OCI-LY7 (cell line): ENCODE measurements at regions not wholly inside any gene's neighbourhood (a gene's known extent, or its start where the extent isn't known, plus 50 kb on each side); places are given as distances from the start of the nearest gene placed in this dataset.

Experiments used
- BruUV-seq: library from RNA; stranded (reverse); fragments of 400-500 nt; replicated peaks from 2 replicates; lab custom pipeline; 2021; lab: Mats Ljungman, UMichigan
- CTCF ChIA-PET: fragments of 300-600 bp; sonication (Branson Sonifier 250); formaldehyde crosslinking; loops from one replicate; lab custom pipeline; 2022; ENCODE audit warnings: antibody characterized with exemption; ENCODE audit not compliant: unreplicated experiment; lab: Charles Lee
- POLR2A ChIA-PET: fragments of 300-600 bp; sonication (Branson Sonifier 250); formaldehyde crosslinking; loops from one replicate; lab custom pipeline; 2022; ENCODE audit warnings: antibody characterized with exemption; lab: Charles Lee
- DNase-seq: peaks from one replicate; pipeline ENCODE4 v3.0.0-alpha.2; 2015; ENCODE audit warnings: low spot score
- H2AFZ ChIP-seq: fragments of 200-600 bp; sonication (generic), shearing (Covaris generic); 2 replicates; pipeline ENCODE4 v1.6.1; 2014; ENCODE audit warnings: mild to moderate bottlenecking, antibody characterized with exemption, low read length, moderate library complexity
- H3K27ac ChIP-seq: fragments of 200-600 bp; sonication (generic); 2 replicates; pipeline ENCODE4 v1.5.1; 2014; ENCODE audit warnings: mixed run types, low read depth, mild to moderate bottlenecking, moderate library complexity, low read length, inconsistent platforms; ENCODE audit not compliant: poor library complexity, severe bottlenecking
- H3K36me3 ChIP-seq: fragments of 200-600 bp; sonication (generic); 2 replicates; pipeline ENCODE4 v1.6.1; 2014; ENCODE audit warnings: mild to moderate bottlenecking, antibody characterized with exemption, low read length, moderate library complexity, mixed read lengths; ENCODE audit not compliant: insufficient read depth
- H3K4me1 ChIP-seq: fragments of 200-600 bp; sonication (generic); 2 replicates; pipeline ENCODE4 v1.5.1; 2014; ENCODE audit warnings: mild to moderate bottlenecking, low read length; ENCODE audit not compliant: insufficient read depth, poor library complexity, severe bottlenecking
- H3K4me2 ChIP-seq: fragments of 200-600 bp; sonication (generic); 2 replicates; pipeline ENCODE4 v1.6.1; 2014; ENCODE audit warnings: mild to moderate bottlenecking, low read length
- H3K4me3 ChIP-seq: fragments of 200-600 bp; sonication (generic); 2 replicates; pipeline ENCODE4 v1.5.1; 2014; ENCODE audit warnings: mild to moderate bottlenecking, low read depth, low read length; ENCODE audit not compliant: poor library complexity, severe bottlenecking
- H3K79me2 ChIP-seq: fragments of 200-600 bp; sonication (generic); 2 replicates; pipeline ENCODE4 v1.6.1; 2016; ENCODE audit warnings: low read depth, mild to moderate bottlenecking, low read length, moderate library complexity, mixed read lengths; ENCODE audit not compliant: insufficient read depth
- H3K9me2 ChIP-seq: fragments of 200-600 bp; sonication (generic); 2 replicates; pipeline ENCODE4 v1.6.1; 2016; ENCODE audit warnings: mild to moderate bottlenecking, low read length, mixed read lengths; ENCODE audit not compliant: insufficient read depth
- H3K9me3 ChIP-seq: fragments of 200-600 bp; sonication (generic); 2 replicates; pipeline ENCODE4 v1.6.1; 2014; ENCODE audit warnings: mild to moderate bottlenecking, mixed run types, low read length, mixed read lengths
- H4K20me1 ChIP-seq: fragments of 200-600 bp; sonication (generic); 2 replicates; pipeline ENCODE4 v1.6.1; 2014; ENCODE audit warnings: mild to moderate bottlenecking, antibody characterized with exemption, low read length, moderate library complexity, mixed read lengths; ENCODE audit not compliant: insufficient read depth
- EZH2phosphoT487 ChIP-seq: fragments of 200-600 bp; sonication (generic); IDR thresholded peaks from 2 replicates; pipeline ENCODE4 v1.6.1; 2018; ENCODE audit warnings: low read depth, borderline replicate concordance, mild to moderate bottlenecking, mixed run types, antibody characterized with exemption, low read length, moderate library complexity, mixed read lengths
- intact Hi-C: fragments of 100-400 bp; cut with micrococcal nuclease; formaldehyde crosslinking; loops from one replicate; pipeline ENCODE4 v1.10.0; 2022; ENCODE audit not compliant: unreplicated experiment
- TF ChIP-seq, protein P1 (sequence below): fragments of 200-600 bp; sonication (generic); conservative IDR thresholded peaks from 2 replicates; pipeline ENCODE4 v1.5.1; 2014; ENCODE audit warnings: mild to moderate bottlenecking, antibody characterized with exemption, low read length, moderate library complexity, mixed read lengths

GRCh38 chrX:1851527-1851926 is 236.7 kb downstream of the ASMT start:
- Histone ChIP-seq H3K36me3 (no peaks in the 10 kb centered on the region), H3K9me3 (no peaks in the 10 kb centered on the region), H3K4me1 (no peaks in the 10 kb centered on the region), H3K4me3 (no peak overlapping the region), H3K79me2 (no peaks in the 10 kb centered on the region), H2AFZ (no peak overlapping the region), H3K27ac (no peak overlapping the region), H3K9me2 (no peaks in the 10 kb centered on the region), H3K4me2 (no peak overlapping the region), H4K20me1 (no peaks in the 10 kb centered on the region)
- BruUV-seq, result no TSS peak
- DNase-seq, result no peak
- TF ChIP-seq, protein P1, sequence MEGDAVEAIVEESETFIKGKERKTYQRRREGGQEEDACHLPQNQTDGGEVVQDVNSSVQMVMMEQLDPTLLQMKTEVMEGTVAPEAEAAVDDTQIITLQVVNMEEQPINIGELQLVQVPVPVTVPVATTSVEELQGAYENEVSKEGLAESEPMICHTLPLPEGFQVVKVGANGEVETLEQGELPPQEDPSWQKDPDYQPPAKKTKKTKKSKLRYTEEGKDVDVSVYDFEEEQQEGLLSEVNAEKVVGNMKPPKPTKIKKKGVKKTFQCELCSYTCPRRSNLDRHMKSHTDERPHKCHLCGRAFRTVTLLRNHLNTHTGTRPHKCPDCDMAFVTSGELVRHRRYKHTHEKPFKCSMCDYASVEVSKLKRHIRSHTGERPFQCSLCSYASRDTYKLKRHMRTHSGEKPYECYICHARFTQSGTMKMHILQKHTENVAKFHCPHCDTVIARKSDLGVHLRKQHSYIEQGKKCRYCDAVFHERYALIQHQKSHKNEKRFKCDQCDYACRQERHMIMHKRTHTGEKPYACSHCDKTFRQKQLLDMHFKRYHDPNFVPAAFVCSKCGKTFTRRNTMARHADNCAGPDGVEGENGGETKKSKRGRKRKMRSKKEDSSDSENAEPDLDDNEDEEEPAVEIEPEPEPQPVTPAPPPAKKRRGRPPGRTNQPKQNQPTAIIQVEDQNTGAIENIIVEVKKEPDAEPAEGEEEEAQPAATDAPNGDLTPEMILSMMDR, result no peak
- TF ChIP-seq EZH2phosphoT487, result no peak
- CTCF ChIA-PET, result no interaction called here
- intact Hi-C loops, result no loop called here
- POLR2A ChIA-PET, result no interaction called here

- Histone ChIP-seq H3K4me1 (no peaks in the 10 kb centered on the region), H3K4me3 (no peak overlapping the region), H2AFZ (no peak overlapping the region), H3K36me3 (no peaks in the 10 kb centered on the region), H3K79me2 (no peaks in the 10 kb centered on the region), H3K9me3 (no peaks in the 10 kb centered on the region), H3K9me2 (no peaks in the 10 kb centered on the region), H4K20me1 (no peaks in the 10 kb centered on the region), H3K27ac (no peak overlapping the region), H3K4me2 (no peak overlapping the region)
- TF ChIP-seq, protein P1, result no peak
- no peak for TF ChIP-seq EZH2phosphoT487
- intact Hi-C loops, result no loop called here
- ChIA-PET CTCF (no interaction called here), POLR2A (no interaction called here)
- no peak for DNase-seq
- no TSS peak for BruUV-seq
Measured at GRCh38 chrX:1852082-1852481, 237.2 kb downstream of the ASMT start.

DNA sequence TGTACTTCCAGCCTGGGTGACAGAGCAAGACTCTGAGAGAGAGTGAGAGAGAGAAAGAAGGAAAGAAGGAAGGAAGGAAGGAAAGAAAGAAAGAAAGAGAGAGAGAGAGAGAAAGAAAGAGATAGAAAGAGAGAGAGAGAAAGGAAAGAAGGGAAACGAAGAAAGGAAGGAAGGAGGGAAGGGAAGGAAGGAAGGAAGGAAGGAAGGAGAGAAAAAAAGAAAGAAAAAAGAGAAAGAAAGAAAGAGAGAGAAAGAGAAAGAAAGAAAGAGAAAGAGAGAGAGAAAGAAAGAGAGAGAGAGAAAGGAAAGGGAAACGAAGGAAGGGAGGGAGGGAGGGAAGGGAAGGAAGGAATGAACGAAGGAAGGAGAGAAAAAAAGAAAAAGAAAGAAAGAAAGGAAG is 238.6 kb downstream of the ASMT start:
- ChIA-PET CTCF (no interaction called here), POLR2A (no interaction called here)
- no peak overlapping the region for H3K4me2 ChIP-seq
- H3K4me1 ChIP-seq, result no peaks in the 10 kb centered on the region
- H3K36me3 ChIP-seq, result no peaks in the 10 kb centered on the region
- BruUV-seq, result no TSS peak
- no peaks in the 10 kb centered on the region for H3K9me3 ChIP-seq
- H4K20me1 ChIP-seq, result no peaks in the 10 kb centered on the region
- no peak overlapping the region for H2AFZ ChIP-seq
- no peak overlapping the region for H3K4me3 ChIP-seq
- TF ChIP-seq, protein P1, result no peak
- TF ChIP-seq EZH2phosphoT487, result no peak
- no peak overlapping the region for H3K27ac ChIP-seq
- DNase-seq, result no peak
- intact Hi-C loops, result no loop called here
- H3K9me2 ChIP-seq, result no peaks in the 10 kb centered on the region
- no peaks in the 10 kb centered on the region for H3K79me2 ChIP-seq
